Activated gamma-delta T cell (primary cell): ENCODE measurements at regions not wholly inside any gene's neighbourhood (a gene's known extent, or its start where the extent isn't known, plus 50 kb on each side); places are given as distances from the start of the nearest gene placed in this dataset.
"Not testable (repeated sequence)": the region's sequence is repeated elsewhere in the genome, so short reads cannot be mapped to it uniquely, and the experiment has no call there.

Experiments
- DNase-seq: peaks from one replicate; lab custom pipeline; 2025; lab: John Stamatoyannopoulos, UW

DNA sequence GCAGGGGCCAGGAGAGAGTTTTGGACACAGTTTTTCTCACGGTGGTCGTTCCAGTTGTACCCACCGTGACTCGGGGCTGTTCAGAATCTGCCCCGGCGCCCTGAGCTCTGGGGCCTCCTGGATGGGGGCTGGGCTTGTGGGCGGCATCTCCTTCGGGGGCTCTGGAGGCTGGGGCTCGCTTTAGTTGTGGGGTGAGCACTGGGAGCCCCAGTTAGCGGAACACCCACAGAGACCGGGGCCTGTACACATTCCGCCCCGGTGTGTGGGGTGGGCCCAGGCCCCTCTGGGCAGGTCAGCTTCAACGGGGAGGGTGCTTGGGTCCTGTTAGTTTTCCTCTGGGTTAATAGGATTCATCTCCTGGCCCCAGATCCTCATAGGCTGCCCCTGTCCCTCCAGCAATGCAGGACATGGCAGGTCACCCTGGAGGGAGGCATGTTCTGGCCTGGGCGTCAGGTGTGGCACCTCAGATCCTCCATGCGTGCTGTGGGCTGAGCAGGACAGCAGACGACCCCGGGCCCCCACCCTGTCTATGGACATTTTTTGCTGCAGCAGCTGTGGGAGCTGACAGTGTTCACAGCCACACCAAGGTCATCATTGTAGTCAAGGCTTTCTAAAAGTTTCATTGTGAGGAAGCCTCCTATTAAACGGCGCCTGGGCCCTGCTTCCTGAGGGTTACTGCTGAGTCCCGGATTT, 393.2 kb downstream of the TMEM121 start:
- DNase-seq, result no peak

DNA sequence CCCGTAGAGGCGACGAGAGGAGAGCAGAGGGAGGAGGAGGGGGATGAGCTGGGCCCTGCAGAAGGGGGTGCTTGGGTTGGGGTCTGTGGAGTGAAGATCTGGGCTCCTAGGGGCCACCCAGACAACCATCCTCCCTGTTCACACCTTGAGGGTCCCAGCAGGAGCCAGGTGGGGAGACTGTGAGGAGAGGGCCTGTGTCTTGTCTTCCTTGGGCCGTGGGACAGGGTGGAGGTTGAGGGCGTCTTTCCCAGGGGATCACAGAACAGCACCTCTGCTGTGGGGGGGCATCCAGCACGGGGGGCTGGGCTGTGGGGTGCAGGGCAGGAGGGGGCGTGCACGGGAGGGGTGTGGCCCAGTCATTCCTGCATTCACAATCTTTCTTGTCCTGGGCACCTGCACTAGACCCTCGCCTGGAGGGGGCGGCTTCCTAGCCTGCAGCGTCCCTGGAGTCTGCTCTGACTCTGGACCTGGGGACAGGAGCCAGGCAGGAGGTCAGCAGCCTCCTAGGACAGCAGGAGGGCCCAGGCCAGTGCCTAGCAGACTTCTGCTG, 393.8 kb downstream of the TMEM121 start:
- not testable (repeated sequence) for DNase-seq

DNA sequence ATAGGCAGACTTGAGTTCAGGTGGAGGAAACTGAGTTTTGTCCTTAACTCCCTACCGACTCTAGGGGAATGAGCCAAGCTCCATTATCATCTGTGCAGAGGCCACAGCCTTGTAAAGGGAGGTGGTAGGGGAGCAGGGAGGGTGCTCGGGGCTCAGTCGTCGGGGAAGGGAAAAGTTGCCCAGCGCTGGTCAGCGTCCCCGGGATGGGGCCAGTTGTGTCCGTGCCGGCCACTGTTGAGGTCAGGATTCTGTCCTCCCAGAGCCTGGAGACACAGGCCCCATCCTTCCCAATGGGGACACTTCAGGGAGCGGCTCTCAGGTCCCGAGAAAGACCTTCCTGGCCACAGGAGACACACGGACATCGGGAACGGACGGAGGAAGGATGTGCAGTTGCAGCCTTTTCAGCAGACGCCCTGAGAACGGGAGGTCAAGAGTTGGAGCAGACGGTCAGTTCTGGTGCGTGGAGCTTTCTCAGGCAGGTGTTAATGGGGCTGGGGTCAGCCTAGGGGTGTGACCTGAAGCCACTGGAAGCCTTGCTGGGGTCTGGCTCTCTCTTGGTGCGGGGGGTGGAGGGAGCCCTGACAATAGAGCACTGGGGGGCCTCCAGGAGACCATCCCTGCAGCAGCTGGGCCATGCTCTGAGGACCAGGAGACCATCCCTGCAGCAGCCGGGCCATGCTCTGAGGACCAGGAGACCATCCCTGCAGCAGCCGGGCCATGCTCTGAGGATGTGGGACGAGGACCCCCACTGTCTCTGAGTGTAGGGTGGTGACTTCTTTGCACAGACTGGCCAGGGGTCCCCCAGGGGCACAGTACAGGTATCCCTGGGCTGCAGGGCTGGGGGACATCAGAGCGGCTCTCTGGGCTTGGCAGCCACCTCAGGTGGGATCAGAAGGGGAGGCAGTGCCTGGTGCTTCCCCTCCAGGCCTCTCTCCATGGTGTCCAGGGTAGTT, 394.7 kb downstream of the TMEM121 start:
- not testable (repeated sequence) for DNase-seq

GRCh38 chr14:105921781-105922180, 395.4 kb downstream of the TMEM121 start:
- DNase-seq, result not testable (repeated sequence)

DNA sequence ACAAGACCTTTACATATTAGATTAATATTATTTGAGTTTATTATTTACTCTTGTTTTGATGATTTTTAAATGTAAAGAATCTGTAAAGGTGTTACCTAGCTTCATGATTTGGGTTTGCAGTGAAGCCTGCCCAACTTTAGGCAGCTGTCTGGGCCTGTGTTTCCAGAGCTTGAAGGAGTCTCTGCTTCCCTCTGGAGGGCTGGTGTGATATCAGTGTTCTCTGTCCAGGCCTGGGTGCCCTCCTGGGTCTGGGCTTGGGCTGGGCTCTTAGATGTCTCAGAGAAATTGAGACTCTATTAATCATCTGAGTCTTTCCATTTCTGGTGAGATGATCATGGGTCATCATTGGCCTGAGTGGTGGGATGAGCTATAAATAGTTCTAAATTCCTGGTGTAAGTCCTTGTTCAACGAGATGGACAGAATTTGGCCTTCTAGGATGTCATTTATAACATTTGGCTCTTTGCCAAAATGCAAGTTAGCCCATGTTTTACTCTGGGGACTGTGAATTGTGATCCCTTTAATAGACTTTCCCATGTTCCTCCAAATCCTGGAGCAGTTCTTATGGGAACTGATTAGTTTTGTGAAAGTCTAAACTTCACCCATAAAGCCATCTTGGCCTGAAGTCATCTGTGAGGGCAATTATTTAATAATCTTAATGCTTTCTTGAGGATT, 397.3 kb downstream of the TMEM121 start:
- DNase-seq, result not testable (repeated sequence)

DNA sequence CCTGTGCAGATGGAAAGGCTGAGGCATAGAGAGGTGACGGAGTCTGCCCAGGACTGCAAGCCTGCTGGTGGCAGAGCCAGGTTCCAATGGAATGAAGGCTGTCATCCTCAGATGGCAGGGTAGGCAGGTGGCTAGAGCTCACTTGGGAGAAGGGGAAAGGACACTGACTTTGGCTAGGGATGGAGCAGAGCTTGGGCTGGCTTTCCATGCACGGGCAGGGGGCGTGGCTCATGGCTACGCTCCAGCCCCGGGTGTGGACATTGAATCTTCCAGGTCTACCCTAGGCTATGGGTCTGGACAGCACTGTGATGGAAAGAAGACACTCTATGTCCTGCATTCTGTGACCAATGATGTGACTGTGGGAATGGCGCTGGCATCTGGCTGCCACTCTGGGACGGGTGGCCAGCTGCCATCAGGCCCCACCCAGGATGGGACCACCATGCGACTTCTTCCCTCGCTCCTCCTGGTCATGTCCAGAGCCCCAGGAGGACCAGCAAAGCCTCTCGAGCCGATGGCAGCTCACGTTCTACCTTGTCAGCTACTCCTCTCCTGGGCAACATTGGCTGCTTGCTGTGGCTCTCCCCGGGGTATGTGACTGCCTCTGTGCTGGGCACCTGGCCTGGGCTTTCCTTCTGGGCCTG, 398.7 kb downstream of the TMEM121 start:
- DNase-seq, result no peak

GRCh38 chr14:105925615-105926372, 399.4 kb downstream of the TMEM121 start:
- DNase-seq, result no peak

DNA sequence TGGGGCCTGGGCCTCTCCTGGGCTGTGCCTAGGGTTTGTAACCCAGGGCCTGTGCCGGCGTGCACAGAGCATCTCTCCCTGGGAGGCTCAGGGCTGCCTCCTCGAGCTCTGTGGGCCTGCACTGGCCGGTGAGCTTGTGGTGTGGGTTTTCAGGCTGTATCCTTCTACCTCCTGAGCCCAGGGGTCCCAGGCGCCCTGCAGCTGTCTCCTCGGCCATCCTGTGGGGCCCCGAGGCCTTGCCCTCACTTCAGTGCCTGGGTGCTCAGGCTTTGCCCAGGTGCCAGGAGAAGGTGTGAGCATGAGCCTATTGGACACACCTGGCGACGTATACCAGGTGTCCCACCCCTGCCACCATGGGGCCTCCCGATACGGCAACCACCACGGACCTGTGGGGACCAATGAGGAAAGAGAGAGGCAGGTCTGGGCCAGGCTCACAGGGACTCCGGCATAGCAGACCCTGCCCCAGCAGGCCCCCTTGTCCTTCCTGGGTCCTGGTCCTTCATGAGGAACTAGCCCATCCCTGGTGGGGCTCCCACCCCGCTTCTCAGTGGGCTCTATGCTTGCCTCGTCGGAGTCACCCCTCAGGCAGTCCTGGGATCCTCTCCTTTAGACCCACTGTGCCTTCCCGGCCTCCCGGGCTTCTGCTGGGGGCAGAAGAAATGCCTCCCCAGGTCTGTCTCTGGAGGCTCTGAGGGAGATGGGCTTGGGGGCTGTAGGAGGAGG, 400.2 kb downstream of the TMEM121 start:
- no peak for DNase-seq

DNA sequence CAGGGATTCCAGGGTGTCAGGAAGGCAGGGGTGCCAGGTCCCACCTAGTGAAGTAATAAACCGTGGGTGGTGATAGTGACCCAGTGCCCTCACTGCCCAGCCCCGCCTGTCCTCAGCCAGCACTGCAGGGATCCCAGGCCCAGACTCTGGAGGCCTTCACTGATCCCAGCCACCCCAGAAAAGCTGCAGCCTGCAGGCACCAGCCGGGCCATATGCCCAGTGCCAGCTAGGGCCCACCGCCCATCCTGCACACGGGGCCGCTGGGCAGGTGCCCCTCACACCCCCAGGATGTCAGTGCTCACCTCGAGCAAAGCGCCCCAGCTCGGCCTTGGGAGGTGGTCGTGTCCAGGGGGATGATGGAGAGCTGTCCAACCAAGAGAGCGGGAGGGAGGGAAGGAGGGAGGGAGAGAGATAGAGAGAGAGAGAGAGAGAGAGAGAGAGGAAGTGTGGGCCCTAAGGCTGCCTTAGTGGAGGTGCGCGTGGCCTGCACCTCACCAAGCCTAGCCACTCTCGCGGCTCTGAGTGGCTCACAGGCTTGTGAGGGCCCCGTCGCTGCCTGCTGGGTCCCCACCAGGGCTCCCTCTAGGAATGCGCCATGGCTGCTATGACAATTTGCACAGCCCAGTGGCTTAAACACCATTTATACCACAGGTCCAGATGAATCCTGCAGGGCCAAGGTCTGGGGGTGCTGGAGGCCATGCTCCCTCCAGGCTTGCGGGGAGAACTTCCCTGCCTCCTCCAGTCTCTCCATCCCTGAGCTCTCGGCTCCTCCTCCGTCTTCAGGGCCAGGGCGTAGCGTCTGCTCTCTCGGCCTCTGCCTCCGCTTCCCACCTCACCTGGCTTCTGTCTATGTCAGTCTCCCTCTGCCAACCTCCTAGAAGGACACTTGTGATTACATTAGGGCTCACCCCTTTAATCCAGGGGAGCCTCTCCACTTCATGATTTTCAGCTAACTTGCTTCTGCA, 401.0 kb downstream of the TMEM121 start:
- DNase-seq, result no peak

- DNase-seq, result not testable (repeated sequence)
These were observed 402.1 kb downstream of the TMEM121 start for GRCh38 chr14:105928171-105929111.

DNA sequence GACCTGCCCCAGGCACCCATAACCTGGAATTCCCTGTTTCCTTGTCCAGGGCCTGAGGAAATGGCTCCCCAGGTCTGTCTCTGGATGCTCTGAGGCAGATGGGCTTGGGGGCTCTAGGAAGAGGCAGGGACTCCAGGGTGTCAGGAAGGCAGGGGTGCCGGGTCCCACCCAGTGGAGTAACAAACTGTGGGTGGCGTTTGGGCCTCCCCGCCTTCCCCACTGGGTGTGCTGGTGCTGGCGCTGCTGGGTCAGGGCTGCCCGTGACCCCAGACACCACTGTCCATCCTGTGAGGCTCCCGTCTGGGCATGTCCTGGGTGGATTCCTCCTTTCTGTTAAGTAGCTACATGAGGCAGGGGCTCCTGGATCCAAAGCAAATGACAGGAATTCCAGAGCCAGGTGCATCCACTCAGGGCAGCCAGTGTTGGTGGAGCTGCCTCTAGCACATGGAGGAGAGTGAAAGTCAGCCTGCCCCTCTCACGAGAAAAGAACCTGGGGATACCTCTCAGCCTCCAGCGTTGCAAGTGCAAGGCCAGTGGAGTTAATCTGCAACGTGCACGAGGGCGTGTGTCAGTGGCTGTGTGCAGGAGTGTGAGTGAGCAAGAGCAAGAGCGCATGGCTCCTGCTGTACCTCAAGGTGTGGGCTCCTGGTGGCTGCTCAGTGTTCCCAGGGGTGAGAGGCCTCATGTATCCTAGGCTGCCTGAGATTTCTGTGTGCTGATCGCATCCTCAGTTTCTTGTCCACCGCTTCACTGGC, 403.1 kb downstream of the TMEM121 start:
- no peak for DNase-seq

- DNase-seq, result no peak
These were observed 404.2 kb downstream of the TMEM121 start for GRCh38 chr14:105930572-105930971.

- no peak for DNase-seq
These were observed 405.6 kb downstream of the TMEM121 start for GRCh38 chr14:105931808-105932483.

DNA sequence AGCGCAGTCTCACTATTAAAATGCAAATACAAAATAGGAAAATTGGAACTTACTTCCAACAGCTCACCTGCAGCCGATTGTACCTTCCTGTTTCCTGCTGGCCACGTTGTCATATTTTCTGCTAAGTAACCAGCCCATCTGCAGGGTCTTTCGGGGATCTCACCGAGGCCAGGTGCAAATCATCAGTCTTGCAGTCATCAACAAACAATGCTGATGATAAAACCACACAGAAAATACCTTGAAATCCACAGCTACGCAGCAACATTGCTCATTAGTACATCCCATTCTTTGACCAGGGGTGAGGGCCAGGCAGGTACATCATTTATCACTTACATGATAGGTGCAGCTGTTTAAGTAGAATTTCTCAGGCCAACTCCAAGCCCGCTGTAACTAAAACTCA, 406.9 kb downstream of the TMEM121 start:
- DNase-seq, result no peak

GRCh38 chr14:105935384-105935783, 409.0 kb downstream of the TMEM121 start:
- DNase-seq, result no peak

- DNase-seq, result no peak
These were observed 411.1 kb downstream of the TMEM121 start for GRCh38 chr14:105937253-105938054.
